MG63 (cell line): ENCODE measurements at regions not wholly inside any gene's neighbourhood (a gene's known extent, or its start where the extent isn't known, plus 50 kb on each side); places are given as distances from the start of the nearest gene placed in this dataset.
"Not testable (repeated sequence)": the region's sequence is repeated elsewhere in the genome, so short reads cannot be mapped to it uniquely, and the experiment has no call there.

ENCODE experiments used
- DNase-seq: peaks from one replicate; pipeline ENCODE4 v3.0.0-alpha.2; 2020
- H3K27me3 ChIP-seq: fragments of 250-450 bp; sonication (Bioruptor Pico); 2 replicates; pipeline ENCODE4 v1.5.1; 2020; ENCODE audit warnings: mild to moderate bottlenecking, moderate library complexity
- H3K36me3 ChIP-seq: fragments of 250-450 bp; sonication (Bioruptor Pico); 2 replicates; pipeline ENCODE4 v1.5.1; 2020; ENCODE audit warnings: mild to moderate bottlenecking, moderate library complexity
- H3K4me3 ChIP-seq: fragments of 250-450 bp; sonication (Bioruptor Pico); 2 replicates; pipeline ENCODE4 v1.5.1; 2020; ENCODE audit warnings: mild to moderate bottlenecking, moderate library complexity
- H3K9me3 ChIP-seq: fragments of 250-450 bp; sonication (Bioruptor Pico); 2 replicates; pipeline ENCODE4 v1.5.1; 2020; ENCODE audit warnings: mild to moderate bottlenecking, moderate library complexity

DNA sequence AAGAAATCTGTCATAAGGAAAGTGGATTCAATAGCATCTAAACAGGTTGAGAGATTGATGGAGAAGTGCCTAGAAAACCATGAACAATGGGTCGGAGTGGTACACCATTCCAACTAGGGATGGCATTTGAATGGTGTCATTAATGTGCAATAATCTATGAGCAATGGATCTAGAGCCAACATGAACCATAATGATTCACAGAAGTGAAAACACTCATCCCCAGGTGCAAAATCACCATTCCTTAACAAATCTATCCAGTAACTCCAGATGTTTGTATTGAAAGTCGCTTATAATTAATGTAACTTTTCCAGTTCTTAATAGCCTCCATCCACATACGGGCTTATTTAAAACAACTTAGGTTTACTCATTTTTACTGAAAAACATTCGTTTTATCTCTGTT, 201.3 kb upstream of the ADGRL4 start:
- no peak overlapping the region for H3K4me3 ChIP-seq
- DNase-seq = no peak
- no peaks in the 10 kb centered on the region for H3K9me3 ChIP-seq
- no peaks in the 10 kb centered on the region for H3K27me3 ChIP-seq
- no peaks in the 10 kb centered on the region for H3K36me3 ChIP-seq

DNA sequence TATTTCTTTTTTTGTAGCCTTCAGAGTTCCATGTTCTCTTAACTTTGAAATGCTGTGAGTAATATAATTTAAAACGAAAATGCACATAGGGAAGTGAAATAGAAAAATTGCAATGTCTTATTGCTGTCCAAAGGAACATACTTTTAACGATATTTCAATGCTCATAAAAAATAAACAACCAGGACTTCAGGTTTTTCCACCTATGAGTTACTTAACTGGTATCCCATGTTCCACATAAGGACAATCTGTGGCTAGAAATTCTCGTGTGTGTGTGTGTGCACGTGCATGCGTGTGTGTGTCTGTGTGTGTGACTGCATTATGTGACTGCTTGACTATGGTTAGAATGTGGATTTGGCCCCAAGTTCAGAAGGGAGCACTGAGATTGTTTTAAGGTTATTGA, 200.8 kb upstream of the ADGRL4 start:
- no peak overlapping the region for H3K4me3 ChIP-seq
- H3K27me3 ChIP-seq = no peaks in the 10 kb centered on the region
- no peaks in the 10 kb centered on the region for H3K36me3 ChIP-seq
- DNase-seq = no peak
- no peaks in the 10 kb centered on the region for H3K9me3 ChIP-seq

DNA sequence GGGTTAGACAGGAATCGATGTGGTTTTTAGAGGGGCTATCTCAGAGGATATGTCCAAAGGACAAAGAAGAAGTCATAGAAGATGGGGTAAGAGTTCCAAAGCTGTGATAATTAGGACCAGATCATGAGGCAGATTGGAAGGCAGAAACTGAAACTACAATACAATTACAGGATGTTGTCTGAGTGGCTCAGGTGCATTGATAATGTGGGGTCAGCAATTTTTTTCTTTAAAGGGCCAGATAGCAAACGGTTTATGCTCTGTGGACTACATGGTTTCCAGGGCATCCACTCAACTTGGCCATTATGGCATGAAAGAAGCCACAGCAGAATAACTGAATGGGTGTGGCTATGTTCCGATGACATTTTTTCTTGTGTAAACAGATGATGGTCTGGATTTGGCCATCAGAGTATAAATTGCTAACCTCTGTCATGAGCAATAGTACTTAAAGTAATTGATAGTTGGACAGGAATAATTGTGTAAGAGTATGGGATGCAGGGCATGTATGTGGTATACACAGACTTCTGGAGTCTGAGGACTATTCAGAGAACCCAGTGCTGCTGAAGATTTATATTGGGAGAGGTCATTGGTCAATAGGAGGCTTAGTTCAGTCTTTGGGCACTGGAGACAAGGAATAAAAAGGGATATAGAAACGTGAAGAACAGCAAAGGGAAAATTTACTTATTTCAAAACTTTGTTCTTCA, 198.4 kb upstream of the ADGRL4 start:
- H3K27me3 ChIP-seq = no peaks in the 10 kb centered on the region
- no peak overlapping the region for H3K4me3 ChIP-seq
- H3K36me3 ChIP-seq = no peaks in the 10 kb centered on the region
- H3K9me3 ChIP-seq = no peaks in the 10 kb centered on the region
- no peak for DNase-seq

DNA sequence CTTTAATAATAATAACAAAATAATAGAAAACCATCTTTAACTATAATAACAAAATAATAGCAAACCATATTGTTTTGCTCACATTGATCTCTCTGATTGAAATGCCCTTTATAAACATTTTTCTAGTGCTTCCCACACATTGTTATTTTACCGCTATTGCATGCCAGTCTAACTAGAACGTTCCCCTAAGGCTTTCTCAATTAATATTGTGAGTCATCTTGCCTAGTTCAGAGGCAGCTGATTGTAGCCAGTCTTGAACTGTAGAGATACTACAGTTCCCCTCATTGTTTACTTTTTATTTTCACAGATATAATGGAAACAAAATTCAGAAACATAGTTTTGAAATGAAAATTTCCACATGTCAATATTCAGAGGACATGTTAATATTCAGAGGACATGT, 192.3 kb upstream of the ADGRL4 start:
- Histone ChIP-seq H3K36me3 (no peaks in the 10 kb centered on the region), H3K27me3 (no peaks in the 10 kb centered on the region), H3K9me3 (no peaks in the 10 kb centered on the region), H3K4me3 (no peak overlapping the region)
- DNase-seq = no peak

DNA sequence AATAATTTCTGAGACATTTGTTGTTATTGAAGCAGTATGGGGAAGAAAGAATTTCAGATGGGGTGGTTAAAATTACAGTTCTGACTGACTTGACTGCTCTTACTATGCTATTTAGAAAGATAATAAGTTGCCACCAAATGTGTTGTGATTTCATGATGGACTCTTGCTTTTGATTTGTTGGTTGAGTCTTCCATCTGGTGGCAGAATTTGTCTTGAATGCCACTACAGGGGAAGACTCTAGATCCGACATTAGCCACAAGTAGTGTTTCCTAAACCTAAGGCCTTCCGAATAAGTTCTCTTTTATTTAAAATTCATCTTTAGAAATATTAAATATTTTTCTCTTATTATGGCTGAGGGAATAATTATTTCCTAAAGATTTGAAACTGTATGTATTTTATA, 190.9 kb upstream of the ADGRL4 start:
- Histone ChIP-seq H3K4me3 (no peak overlapping the region), H3K27me3 (no peaks in the 10 kb centered on the region), H3K36me3 (no peaks in the 10 kb centered on the region), H3K9me3 (no peaks in the 10 kb centered on the region)
- no peak for DNase-seq

DNA sequence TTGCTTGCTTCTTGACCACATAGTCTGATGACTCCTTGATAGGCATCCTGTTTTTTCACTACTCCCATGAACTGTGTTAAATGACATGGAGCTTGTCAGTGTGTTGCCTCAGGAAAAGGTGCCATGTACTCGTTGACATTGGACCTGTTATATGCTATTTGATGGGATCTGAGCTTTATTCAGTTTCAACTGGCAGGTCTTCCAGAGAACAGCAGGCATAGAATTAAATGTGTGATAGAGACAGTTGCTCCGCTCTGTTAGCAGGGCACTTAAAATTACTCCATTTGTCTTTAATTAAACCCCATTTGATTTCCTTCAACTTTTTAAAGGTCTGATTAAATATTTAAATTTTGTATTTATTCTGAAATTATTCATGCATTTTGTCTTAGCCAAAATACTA, 189.7 kb upstream of the ADGRL4 start:
- Histone ChIP-seq H3K4me3 (no peak overlapping the region), H3K9me3 (no peaks in the 10 kb centered on the region), H3K27me3 (no peaks in the 10 kb centered on the region), H3K36me3 (no peaks in the 10 kb centered on the region)
- no peak for DNase-seq

DNA sequence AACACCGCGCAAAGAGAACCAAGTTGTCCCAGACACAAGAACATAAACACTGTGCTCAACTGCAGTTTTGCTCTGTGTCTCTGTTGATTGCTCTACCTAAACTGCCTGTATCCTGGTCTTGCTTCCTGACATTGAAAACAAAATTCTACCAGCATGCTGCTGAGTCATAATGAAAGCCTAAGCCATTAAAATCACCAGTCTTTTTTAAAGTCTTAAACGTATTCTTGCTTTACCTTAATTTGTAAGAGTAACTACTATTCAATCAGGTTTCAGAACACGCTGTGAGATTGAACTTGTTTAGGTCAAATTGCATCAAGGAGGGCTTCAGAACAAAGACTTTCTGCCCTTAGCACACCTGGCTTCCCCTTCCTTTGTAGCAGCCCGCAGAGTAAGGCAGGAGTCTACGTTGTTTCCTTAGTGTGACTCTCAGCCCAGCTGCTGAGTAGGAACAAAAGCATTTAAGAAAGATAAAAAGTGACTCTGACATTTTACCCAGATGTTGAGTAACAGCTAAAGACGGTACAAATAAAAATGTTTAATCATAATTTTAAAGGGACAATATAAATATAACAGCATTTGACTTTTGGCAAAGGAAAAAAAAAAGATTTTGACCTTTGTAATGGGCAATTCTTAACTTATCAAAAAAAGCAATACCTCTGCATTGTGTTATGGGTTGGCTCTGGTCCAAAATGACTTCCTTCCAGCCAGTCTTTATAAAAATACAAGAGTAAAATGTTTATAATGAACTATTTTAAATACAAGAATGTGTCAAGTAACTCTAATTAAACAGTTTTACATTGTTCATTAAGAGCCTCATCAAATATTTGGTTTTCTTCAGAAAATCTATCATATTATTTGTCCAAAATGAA, 186.9 kb upstream of the ADGRL4 start:
- peak; percentile 2 for DNase-seq
- no peaks in the 10 kb centered on the region for H3K27me3 ChIP-seq
- H3K9me3 ChIP-seq = no peaks in the 10 kb centered on the region
- no peaks in the 10 kb centered on the region for H3K36me3 ChIP-seq
- no peak overlapping the region for H3K4me3 ChIP-seq

DNA sequence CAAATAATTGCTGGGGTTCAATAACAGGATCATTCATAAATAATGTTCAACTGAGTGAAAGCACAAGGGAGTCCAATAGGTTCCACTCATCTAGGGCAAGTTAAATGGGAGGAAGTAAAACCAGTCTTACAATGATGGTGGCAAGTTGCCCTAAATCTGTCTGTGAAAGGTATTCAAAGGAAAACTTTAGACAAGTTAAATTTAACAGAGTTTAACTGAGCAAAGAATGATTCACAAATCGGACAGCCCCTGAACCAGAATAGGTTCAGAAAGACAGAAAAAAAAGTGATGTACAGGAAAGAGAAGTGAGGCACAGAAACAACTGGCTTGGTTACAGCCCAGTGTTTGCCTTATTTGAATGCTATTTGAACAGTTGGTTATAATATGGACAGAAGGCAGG, 183.5 kb upstream of the ADGRL4 start:
- Histone ChIP-seq H3K27me3 (no peaks in the 10 kb centered on the region), H3K9me3 (no peaks in the 10 kb centered on the region), H3K36me3 (no peaks in the 10 kb centered on the region), H3K4me3 (no peak overlapping the region)
- no peak for DNase-seq

DNA sequence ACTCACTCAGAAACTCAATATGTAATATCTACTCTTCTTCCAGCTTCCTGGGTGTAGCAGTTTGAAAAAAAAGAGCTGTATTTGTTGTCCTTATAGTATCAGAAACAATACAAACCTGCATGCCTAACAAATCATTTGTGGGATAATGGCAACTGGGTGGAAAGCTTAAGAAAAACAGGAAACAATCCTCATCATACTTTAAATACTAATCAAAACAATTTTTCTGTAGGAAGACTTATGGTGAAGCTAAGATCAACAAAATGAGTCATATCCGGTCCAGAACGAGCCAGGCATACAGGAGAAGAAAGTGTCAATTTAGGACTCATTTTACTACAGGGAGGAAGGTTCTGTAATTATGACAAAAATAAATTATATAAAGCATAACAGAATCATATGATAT, 181.8 kb upstream of the ADGRL4 start:
- Histone ChIP-seq H3K4me3 (no peak overlapping the region), H3K36me3 (no peaks in the 10 kb centered on the region), H3K27me3 (no peaks in the 10 kb centered on the region), H3K9me3 (no peaks in the 10 kb centered on the region)
- peak; percentile 20 for DNase-seq

DNA sequence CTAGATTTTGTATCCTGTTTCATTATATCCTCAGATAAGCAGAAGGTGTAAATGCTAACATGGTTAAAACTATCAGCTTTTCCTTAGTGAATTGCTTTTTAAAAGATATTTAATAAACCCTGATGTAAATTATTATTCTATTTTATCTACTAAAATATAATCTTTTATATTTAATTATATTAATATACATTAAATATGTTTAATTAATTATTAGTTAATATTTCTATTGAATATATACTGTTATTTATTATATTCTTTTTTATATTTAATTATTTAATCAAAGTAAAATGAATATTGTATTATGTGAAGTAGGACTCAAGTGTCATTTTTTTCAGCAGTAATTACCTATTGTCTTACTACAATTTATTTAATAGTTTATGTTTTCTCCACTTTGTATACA, 179.7 kb upstream of the ADGRL4 start:
- Histone ChIP-seq H3K4me3 (no peak overlapping the region), H3K36me3 (no peaks in the 10 kb centered on the region), H3K9me3 (no peaks in the 10 kb centered on the region), H3K27me3 (no peaks in the 10 kb centered on the region)
- DNase-seq = no peak

DNA sequence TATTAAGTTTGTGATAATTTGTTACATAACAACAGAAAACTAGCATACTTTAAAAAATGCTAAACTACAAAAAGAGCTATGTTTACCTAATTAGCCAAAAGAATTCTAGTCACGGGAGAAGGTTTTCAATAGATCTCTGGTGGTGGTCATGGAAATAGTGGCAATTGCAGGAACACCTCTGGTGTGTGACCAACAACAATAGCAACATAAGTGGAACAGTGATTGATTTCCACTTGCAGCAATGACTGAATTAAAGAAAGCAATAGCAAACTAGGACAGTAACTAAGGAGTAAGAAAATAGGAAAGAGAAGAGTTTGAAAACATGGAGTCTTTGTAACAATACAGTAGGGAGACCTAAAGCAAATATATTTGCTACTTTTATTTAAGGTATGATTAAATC, 171.3 kb upstream of the ADGRL4 start:
- no peak for DNase-seq
- H3K4me3 ChIP-seq = no peak overlapping the region
- peaks cover 4% of the 10 kb centered on the region; the same call in 1 of the 2 replicates for H3K9me3 ChIP-seq
- no peaks in the 10 kb centered on the region for H3K27me3 ChIP-seq
- H3K36me3 ChIP-seq = no peaks in the 10 kb centered on the region

DNA sequence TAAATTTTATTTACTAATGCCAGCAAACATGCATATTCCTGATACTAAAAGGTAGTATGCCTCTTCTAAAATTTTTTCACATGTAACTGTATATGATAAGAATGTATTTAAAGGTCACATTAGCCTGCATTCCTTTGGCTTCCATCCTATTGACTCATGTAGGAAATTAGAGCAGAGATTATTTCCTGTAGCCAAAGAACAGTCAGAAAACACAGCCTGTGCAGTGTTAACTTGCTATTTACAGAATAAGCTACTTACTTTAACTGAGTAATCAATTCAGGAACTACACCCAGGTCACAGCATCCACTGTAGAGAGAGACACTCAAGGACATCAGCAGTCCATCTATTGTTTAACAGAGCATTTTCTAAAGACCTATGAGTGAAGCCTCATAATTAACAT, 154.5 kb upstream of the ADGRL4 start:
- Histone ChIP-seq H3K36me3 (no peaks in the 10 kb centered on the region), H3K4me3 (no peak overlapping the region), H3K27me3 (no peaks in the 10 kb centered on the region), H3K9me3 (peaks cover 2% of the 10 kb centered on the region; the same call in 1 of the 2 replicates)
- DNase-seq = no peak

DNA sequence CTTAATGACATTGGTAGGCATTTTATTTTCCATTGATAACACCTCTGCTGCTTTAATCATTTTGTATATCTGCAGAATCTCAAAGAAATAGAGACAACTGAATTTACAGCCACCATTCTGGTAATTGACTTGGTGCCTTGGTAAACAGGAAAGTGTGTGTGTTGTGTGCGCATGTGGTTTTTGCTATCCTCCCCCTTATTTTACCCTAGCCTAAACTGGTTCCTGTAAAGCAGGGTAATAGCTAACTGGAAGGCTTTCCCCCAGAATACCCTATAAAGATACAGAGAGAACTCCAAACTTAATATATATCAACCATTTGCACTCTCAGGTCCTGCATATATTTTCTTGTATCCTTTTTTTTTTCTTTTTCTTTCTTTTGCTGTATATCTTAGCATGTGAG, 149.5 kb upstream of the ADGRL4 start:
- Histone ChIP-seq H3K4me3 (no peak overlapping the region), H3K36me3 (no peaks in the 10 kb centered on the region), H3K9me3 (no peaks in the 10 kb centered on the region), H3K27me3 (no peaks in the 10 kb centered on the region)
- no peak for DNase-seq

DNA sequence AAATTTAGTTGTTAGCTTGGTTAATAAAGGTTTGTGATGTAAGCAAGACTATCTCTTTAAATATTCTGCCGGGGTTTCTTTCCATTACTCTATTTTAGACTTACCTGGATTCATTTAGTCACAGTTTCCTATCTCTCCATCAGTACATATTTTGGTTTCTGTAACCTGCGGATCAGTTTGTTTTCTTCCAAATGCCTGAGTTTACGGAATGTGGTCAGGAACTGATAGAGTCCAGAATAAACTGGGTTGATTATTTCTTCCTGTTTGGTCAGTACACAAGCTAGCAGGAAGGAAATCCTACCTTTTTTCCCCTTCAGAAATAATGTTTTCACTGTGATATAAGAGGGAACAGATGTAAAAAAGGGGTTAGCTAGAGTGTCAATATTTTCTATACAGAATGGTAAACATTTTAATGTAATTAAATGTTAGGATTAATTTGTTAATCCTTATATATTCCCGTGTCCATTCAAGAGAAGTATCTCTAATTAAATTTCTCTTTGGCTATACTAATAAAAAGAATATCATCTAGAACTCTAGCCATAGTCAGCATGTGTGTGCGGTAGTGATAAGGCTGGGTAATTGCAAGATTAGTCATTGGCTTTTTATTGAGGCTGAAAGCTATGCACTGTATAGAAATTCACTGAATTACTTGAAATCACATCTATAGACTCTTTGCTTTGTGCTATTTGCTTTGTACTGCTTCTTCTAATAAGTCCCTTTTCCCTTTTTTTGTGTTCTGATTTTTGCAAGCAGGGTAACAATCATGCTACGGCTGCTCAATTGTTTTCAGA, 144.7 kb upstream of the ADGRL4 start:
- DNase-seq = no peak
- no peak overlapping the region for H3K4me3 ChIP-seq
- H3K27me3 ChIP-seq = no peaks in the 10 kb centered on the region
- H3K9me3 ChIP-seq = no peaks in the 10 kb centered on the region
- H3K36me3 ChIP-seq = no peaks in the 10 kb centered on the region

DNA sequence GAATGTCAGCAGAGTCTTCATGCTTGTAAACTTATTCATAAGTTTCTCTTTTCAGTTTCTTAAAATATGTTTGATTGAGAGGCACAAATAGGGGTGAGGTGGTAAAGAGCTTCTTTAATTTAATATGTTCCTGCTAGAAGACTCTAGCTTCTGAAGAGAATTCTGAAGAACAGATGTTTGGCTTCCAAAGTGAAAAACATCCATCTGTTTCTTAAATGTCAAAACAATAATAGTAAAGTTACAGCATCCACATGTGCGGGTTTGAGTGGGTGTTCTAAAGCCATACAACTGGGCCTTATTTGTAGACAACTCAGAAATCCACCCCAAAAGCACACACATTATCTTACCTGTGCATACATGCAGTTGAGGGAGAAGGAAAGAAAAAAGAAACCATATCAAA, 144.0 kb upstream of the ADGRL4 start:
- H3K27me3 ChIP-seq = no peaks in the 10 kb centered on the region
- no peaks in the 10 kb centered on the region for H3K36me3 ChIP-seq
- H3K9me3 ChIP-seq = no peaks in the 10 kb centered on the region
- no peak for DNase-seq
- H3K4me3 ChIP-seq = no peak overlapping the region

DNA sequence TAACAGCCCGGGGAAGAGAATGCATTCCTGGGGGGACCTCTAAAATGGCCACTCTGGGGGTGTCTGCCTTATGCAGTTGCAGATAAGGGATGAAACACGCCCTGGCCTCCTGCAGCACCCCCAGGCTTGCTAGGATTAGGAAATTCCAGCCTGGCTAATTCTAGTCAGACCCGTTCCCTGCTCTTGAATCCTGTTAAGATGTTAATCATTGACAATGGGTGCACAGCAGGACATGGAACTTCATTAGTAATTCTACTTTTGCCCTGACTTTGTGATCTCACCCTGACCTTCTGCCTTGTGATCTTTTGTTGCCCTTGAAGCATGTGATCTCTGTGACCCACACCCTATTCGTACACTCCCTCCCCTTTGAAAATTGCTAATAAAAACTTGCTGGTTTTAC, 131.7 kb upstream of the ADGRL4 start:
- H3K4me3 ChIP-seq, DNase-seq, H3K9me3 ChIP-seq, H3K27me3 ChIP-seq, H3K36me3 ChIP-seq: not testable (repeated sequence)

DNA sequence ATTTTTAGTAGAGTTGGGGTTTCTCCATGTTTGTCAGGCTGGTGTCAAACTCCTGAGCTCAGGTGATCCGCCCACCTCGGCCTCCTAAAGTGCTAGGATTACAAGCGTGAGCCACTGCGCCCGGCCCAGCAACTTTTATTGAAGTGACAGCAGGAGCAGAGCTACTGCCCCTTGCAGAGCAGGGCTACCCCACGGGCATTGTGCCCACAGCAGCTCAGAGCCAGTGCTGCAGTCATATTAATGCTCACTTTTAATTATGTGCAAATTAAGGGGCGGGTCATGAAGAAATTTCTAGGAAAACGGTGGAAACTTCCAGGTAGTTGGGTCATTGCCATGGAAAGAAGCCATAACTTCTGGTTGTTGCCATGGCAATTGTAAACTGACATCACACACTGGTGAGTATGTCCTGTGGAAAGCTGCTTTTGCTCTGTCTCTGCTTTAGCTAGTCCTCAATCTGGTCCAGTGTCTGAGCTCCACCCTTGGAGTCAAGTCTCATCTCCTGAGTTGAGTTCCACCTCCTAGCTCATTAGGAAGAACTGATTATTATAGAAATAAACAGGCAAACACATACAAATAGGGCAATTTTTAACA, 127.3 kb upstream of the ADGRL4 start:
- DNase-seq = no peak
- H3K36me3 ChIP-seq = no peaks in the 10 kb centered on the region
- no peak overlapping the region for H3K4me3 ChIP-seq
- H3K27me3 ChIP-seq = no peaks in the 10 kb centered on the region
- no peaks in the 10 kb centered on the region for H3K9me3 ChIP-seq
